ENCODE measurements at regions not wholly inside any gene's neighbourhood (a gene's known extent, or its start where the extent isn't known, plus 50 kb on each side); places are given as distances from the start of the nearest gene placed in this dataset.
A peak's percentile ranks its signal among the peaks of the same experiment; 100 is the strongest.

DNA sequence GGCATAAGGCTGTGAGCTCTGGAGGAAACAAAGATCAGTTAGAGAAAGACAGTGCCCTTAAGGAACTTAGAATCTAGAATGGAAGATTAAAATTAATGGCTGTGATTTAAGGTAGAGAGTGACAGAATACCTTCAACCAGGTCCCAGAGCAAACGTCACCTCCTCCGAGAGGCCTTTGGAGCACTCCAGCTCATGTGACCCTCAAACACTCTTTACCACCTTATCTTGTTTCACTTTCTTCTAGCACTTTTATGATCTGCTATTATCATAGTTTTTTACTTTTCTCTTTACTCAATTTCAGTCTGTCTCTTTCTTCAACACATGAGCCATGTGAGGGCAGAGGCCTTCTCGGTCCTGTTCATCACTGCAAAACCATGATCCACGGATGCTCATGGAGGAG, 187.0 kb downstream of the SMIM20 start:
- POLR2A ChIA-PET: no interaction called here
- no peak for FAIRE-seq
- H3K9ac ChIP-seq (ENCODE audit: control insufficient read depth, insufficient read depth, low read length): no peak overlapping the region
- RAD21 ChIA-PET (ENCODE audit: unreplicated experiment): interaction anchor here (0.9 kb wide), 1 partner anchor 26 kb away, joined by 3 read pairs; no protein-coding TSS in a partner anchor
- CTCF ChIA-PET: interaction anchor here (0.9 to 1.7 kb wide), 3 partner anchors 18 to 310 kb away, joined by 3 to 6 read pairs (median 5); no protein-coding TSS in a partner anchor
- no peak overlapping the region for H3K27ac ChIP-seq (ENCODE audit: control insufficient read depth, insufficient read depth)
- ATAC-seq: no peak
- no peaks in the 10 kb centered on the region for H3K79me2 ChIP-seq (ENCODE audit: control insufficient read depth, insufficient read depth, low read length)
- no peak overlapping the region for H2AFZ ChIP-seq (ENCODE audit: control insufficient read depth, low read depth, low read length)
- peaks cover 7% of the 10 kb centered on the region for H3K9me3 ChIP-seq (replicated peaks; ENCODE audit: control insufficient read depth, insufficient read depth, low read length)
- intact Hi-C loops (cut with micrococcal nuclease; ENCODE audit: unreplicated experiment): no loop called here
- no peak overlapping the region for H3K4me3 ChIP-seq
- SMC1A ChIA-PET (ENCODE audit: uncharacterized antibody, unreplicated experiment): interaction anchor here (0.6 to 1.5 kb wide), 3 partner anchors 15 to 229 kb away, joined by 3 to 4 read pairs (median 3); no protein-coding TSS in a partner anchor
- no peak overlapping the region for H3K4me2 ChIP-seq (ENCODE audit: control insufficient read depth, insufficient read depth)
- no peak for TF ChIP-seq RAD21 (IDR thresholded peaks at IDR 0.05; ENCODE audit: insufficient read depth, low read depth, low read length)
- no peak for TF ChIP-seq RCOR1 (conservative IDR thresholded peaks at IDR 0.05; ENCODE audit: low read depth, low read length)
- TF ChIP-seq ZNF24 (IDR thresholded peaks at IDR 0.05): no peak
- H3K27me3 ChIP-seq (replicated peaks in 1 of 2; ENCODE audit: control insufficient read depth in 2 of 2, insufficient read depth in 2 of 2, low read length in 1 of 2): no peaks in the 10 kb centered on the region
- no peak for DNase-seq (ENCODE audit: low read depth, low spot score)
- WGBS (ENCODE audit: insufficient coverage, insufficient replicate concordance, low lambda C conversion rate, missing lambda C conversion rate): 91% methylated on average over 4 of the region's 4 CpGs
- in situ Hi-C loops (cut with MboI): no loop called here
- no TSS peak for BruUV-seq (replicated peaks)
- no peaks in the 10 kb centered on the region for H3K36me3 ChIP-seq (ENCODE audit: control insufficient read depth in 2 of 2, insufficient read depth in 2 of 2, low read length in 1 of 2)
- no peaks in the 10 kb centered on the region for H3K4me1 ChIP-seq (ENCODE audit: control insufficient read depth, insufficient read depth, low read length)
- H4K20me1 ChIP-seq (ENCODE audit: control insufficient read depth, insufficient read depth): no peaks in the 10 kb centered on the region

DNA sequence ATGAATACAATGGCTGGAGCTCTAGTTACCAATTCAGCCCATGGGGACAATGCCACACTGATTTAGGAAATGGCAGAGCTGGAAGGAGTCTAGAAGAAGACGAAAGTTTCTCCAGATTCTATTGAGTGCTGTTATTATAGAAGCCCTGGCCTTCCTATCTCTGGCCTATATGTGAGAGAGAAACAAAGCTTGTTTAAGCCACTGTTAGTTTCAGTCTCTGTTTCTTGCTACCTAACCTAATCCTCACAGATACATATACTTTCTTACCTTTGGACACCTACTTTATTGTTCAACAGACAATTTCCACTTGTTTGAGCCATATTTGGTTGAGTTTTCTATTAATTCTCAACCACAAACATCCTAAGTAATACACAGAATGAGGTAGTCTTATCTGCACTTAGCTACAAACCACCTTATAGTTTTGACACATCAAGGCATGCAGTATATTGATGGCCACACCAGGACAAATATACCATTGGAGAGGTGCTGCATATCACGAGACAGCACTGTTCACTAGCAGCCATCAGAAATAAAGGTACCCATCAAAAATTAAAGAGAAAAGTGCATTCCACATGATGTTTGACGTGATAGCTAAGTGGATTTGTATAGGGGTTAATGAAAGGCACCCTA, 190.2 kb downstream of the SMIM20 start:
- RAD21 ChIA-PET (ENCODE audit: unreplicated experiment): interaction anchor here (0.6 to 1.5 kb wide), 3 partner anchors 15 to 246 kb away, joined by 3 to 4 read pairs (median 3); no protein-coding TSS in a partner anchor
- intact Hi-C loops (cut with micrococcal nuclease; ENCODE audit: unreplicated experiment): no loop called here

More for the DNA sequence above, 190.2 kb downstream of the SMIM20 start:
- in situ Hi-C loops (cut with MboI): no loop called here
- no peak overlapping the region for H3K9ac ChIP-seq (ENCODE audit: control insufficient read depth, insufficient read depth, low read length)
- H3K4me3 ChIP-seq: no peak overlapping the region
- H3K4me1 ChIP-seq (ENCODE audit: control insufficient read depth, insufficient read depth, low read length): no peaks in the 10 kb centered on the region
- ChIA-PET POLR2A (no interaction called here), SMC1A (ENCODE audit: uncharacterized antibody, unreplicated experiment) (interaction anchor here (0.8 to 1.8 kb wide), 4 partner anchors 10 to 73 kb away, joined by 3 to 5 read pairs (median 4); no protein-coding TSS in a partner anchor), CTCF (interaction anchor here (1.0 to 3.4 kb wide), 5 partner anchors 15 to 307 kb away, joined by 3 to 13 read pairs (median 5); no protein-coding TSS in a partner anchor)
- DNase-seq (ENCODE audit: low read depth, low spot score): no peak
- H3K9me3 ChIP-seq (replicated peaks; ENCODE audit: control insufficient read depth, insufficient read depth, low read length): peaks cover 2% of the 10 kb centered on the region; the same call in 2 of the 3 replicates
- FAIRE-seq: peak; percentile 62
- H3K36me3 ChIP-seq (ENCODE audit: control insufficient read depth in 2 of 2, insufficient read depth in 2 of 2, low read length in 1 of 2): no peaks in the 10 kb centered on the region
- no peaks in the 10 kb centered on the region for H4K20me1 ChIP-seq (ENCODE audit: control insufficient read depth, insufficient read depth)
- no peaks in the 10 kb centered on the region for H3K79me2 ChIP-seq (ENCODE audit: control insufficient read depth, insufficient read depth, low read length)
- H3K4me2 ChIP-seq (ENCODE audit: control insufficient read depth, insufficient read depth): no peak overlapping the region
- no peak overlapping the region for H3K27ac ChIP-seq (ENCODE audit: control insufficient read depth, insufficient read depth)
- no peak overlapping the region for H2AFZ ChIP-seq (ENCODE audit: control insufficient read depth, low read depth, low read length)
- no TSS peak for BruUV-seq (replicated peaks)
- 0 out of 3 replicates have a peak, but pooled peaks have one; percentile 25 for ATAC-seq
- TF ChIP-seq RELA (IDR thresholded peaks at IDR 0.05; ENCODE audit: borderline replicate concordance, partially characterized antibody): no peak
- TF ChIP-seq SRF (IDR thresholded peaks at IDR 0.05; ENCODE audit: low read depth in 2 of 2, low read length in 2 of 2): no peak
- TF ChIP-seq FOXM1 (IDR thresholded peaks at IDR 0.05; ENCODE audit: low read depth, low read length): no peak
- no peak for TF ChIP-seq MYC (IDR thresholded peaks at IDR 0.05; ENCODE audit: insufficient read depth, insufficient read length, insufficient replicate concordance, low read length, severe bottlenecking)
- TF ChIP-seq ZZZ3 (IDR thresholded peaks at IDR 0.05; ENCODE audit: control insufficient read depth, insufficient read length, low read depth): no peak
- TF ChIP-seq, protein P1, sequence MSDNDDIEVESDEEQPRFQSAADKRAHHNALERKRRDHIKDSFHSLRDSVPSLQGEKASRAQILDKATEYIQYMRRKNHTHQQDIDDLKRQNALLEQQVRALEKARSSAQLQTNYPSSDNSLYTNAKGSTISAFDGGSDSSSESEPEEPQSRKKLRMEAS (IDR thresholded peaks at IDR 0.05; ENCODE audit: low read depth, low read length): no peak
- no peak for TF ChIP-seq JUNB (IDR thresholded peaks at IDR 0.05)
- TF ChIP-seq, protein P2, sequence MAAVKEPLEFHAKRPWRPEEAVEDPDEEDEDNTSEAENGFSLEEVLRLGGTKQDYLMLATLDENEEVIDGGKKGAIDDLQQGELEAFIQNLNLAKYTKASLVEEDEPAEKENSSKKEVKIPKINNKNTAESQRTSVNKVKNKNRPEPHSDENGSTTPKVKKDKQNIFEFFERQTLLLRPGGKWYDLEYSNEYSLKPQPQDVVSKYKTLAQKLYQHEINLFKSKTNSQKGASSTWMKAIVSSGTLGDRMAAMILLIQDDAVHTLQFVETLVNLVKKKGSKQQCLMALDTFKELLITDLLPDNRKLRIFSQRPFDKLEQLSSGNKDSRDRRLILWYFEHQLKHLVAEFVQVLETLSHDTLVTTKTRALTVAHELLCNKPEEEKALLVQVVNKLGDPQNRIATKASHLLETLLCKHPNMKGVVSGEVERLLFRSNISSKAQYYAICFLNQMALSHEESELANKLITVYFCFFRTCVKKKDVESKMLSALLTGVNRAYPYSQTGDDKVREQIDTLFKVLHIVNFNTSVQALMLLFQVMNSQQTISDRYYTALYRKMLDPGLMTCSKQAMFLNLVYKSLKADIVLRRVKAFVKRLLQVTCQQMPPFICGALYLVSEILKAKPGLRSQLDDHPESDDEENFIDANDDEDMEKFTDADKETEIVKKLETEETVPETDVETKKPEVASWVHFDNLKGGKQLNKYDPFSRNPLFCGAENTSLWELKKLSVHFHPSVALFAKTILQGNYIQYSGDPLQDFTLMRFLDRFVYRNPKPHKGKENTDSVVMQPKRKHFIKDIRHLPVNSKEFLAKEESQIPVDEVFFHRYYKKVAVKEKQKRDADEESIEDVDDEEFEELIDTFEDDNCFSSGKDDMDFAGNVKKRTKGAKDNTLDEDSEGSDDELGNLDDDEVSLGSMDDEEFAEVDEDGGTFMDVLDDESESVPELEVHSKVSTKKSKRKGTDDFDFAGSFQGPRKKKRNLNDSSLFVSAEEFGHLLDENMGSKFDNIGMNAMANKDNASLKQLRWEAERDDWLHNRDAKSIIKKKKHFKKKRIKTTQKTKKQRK (IDR thresholded peaks at IDR 0.05; ENCODE audit: low read depth, low read length): no peak
- no peaks in the 10 kb centered on the region for H3K27me3 ChIP-seq (replicated peaks in 1 of 2; ENCODE audit: control insufficient read depth in 2 of 2, insufficient read depth in 2 of 2, low read length in 1 of 2)
- WGBS (ENCODE audit: insufficient coverage, insufficient replicate concordance, low lambda C conversion rate, missing lambda C conversion rate): 35% methylated on average over 3 of the region's 3 CpGs
